Left lobe of liver (tissue), 2 donors: ENCODE measurements at regions not wholly inside any gene's neighbourhood (a gene's known extent, or its start where the extent isn't known, plus 50 kb on each side); places are given as distances from the start of the nearest gene placed in this dataset.
"Not testable (repeated sequence)": the region's sequence is repeated elsewhere in the genome, so short reads cannot be mapped to it uniquely, and the experiment has no call there.

ENCODE experiments used
- ATAC-seq: fragments of 200-7000 bp; cut with Tn5 transposase; one replicate; pipeline ENCODE4 v1.9.1; 2020; ENCODE audit warnings: mild to moderate bottlenecking, moderate library complexity
- DNase-seq: peaks from one replicate; pipeline ENCODE4 v3.0.0-alpha.2; 2020; ENCODE audit warnings: low spot score
- donor health status: DM: no; HTN: no; CAD: no; lungs with moderate emphysema.
- donor health status: DM: no; HTN: yes; CAD: no.

- ATAC-seq (no peak), DNase-seq (no peak)
Measured at GRCh38 chr4:33427676-33428075, 2707.5 kb downstream of the PCDH7 start.

DNA sequence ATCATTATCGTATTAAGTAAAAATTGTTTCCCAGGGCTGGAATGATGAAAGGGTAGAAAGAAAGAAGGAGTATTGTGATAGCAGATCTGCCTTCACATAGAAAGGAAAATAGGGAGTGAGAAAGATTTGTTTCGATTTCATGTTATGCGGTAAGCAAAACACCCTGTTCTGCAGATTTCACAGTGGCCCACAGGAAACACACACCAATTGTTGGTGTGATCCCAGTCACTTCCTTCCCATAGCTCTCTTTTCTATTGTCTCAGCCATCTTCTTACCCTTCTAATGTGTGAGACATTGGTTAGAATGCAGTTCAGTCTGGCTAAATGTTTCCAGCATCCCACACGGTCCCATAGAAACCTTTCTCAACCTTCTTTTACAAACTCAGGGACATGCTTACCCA lies 2709.8 kb downstream of the PCDH7 start:
- DNase-seq (no peak), ATAC-seq (no peak)

- no peak for ATAC-seq
- DNase-seq, result no peak
Measured at GRCh38 chr4:33437406-33437805, 2717.2 kb downstream of the PCDH7 start.

DNA sequence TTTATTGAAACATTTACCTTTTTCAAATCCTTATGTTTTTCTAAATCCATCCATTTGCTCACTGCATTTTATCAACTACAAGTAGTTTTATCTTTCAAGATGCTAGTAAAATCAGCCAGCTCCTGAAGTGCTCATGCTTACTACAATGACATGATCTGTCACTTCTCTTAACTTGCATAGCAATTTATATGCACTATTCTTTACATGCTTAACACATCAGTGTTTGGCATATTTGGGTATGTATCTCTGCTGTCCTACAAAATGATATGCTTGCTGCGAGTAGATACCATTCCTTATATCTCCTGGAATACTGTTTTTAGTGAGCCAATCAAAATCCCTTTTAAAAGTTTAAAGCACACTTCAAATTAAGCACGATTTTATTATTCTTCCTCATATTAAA lies 2726.8 kb downstream of the PCDH7 start:
- ATAC-seq, result no peak
- DNase-seq, result no peak

DNA sequence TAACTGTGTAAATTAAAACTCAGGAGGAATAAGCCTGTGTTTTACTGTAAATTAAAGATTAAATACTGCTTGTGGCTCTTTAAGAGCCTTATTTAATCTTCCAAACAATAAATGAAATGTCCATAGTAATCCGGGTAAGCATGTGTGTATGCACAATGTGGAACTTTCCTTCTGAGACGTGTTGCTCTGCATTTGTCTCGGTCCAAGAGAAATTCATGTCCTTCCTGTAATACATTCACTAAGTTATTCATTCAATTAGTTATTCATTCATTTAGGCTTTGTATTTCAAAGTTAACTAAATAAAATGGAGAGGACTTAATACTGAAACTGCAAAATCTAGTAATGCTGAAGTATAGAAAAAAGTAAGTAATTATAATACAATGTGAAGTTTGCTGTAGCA lies 2728.8 kb downstream of the PCDH7 start:
- DNase-seq (no peak), ATAC-seq (no peak)

- ATAC-seq, result no peak
- no peak for DNase-seq
Measured at GRCh38 chr4:33453436-33453835, 2733.3 kb downstream of the PCDH7 start.

DNA sequence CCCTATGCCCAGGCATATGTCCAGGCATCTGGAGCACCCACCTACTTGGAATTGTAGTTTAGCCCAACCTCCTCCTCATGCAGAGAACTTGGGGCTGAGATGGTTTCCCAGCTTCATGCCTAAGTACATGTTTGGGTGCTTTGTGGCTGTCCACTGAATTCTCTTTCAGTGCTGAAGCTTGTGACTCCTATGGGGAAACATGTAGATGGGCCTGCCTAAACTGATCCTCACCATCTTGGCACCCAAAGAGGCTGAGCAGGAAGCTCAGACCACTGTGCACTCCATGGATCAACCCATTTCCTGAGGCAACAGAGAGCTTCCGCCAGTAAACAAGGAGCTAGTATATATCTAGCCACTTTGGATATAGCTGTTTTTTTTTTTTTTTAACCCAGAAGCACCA lies 2733.7 kb downstream of the PCDH7 start:
- ATAC-seq, result no peak

GRCh38 chr4:33465565-33465964 lies 2745.4 kb downstream of the PCDH7 start:
- ATAC-seq, result no peak
- no peak for DNase-seq

More for the DNA sequence above, 2733.7 kb downstream of the PCDH7 start:
- DNase-seq, result no peak

DNA sequence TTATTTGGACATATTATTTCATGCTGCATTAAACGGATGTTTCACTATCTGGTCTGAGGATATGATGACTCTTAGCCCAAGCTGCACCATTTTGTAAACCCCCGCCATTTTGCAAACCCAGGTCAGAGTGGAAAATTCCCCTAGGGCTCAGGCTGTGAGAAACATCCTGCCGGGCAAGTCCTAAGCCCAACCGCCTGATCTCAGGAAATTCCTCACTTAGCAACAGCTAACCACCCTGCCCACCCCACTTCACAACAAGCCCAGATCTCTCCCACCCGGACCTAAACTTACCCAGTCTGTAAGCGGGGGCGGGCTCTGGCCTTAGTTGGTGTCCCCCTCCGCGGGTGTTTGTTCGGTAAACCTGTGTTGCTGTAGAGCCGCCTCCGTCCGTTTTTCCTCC lies 2747.1 kb downstream of the PCDH7 start:
- ATAC-seq (no peak), DNase-seq (no peak)

- DNase-seq (no peak), ATAC-seq (no peak)
Measured at GRCh38 chr4:33470805-33471204, 2750.6 kb downstream of the PCDH7 start.

GRCh38 chr4:33477715-33478114 lies 2757.5 kb downstream of the PCDH7 start:
- ATAC-seq (no peak), DNase-seq (no peak)

- DNase-seq (no peak), ATAC-seq (no peak)
Measured at GRCh38 chr4:33482773-33483172, 2761.5 kb downstream of the ARAP2 start.

- DNase-seq (no peak), ATAC-seq (no peak)
Measured at GRCh38 chr4:33485111-33485510, 2759.2 kb downstream of the ARAP2 start.

- no peak for DNase-seq
Measured at GRCh38 chr4:33493231-33493630, 2751.1 kb downstream of the ARAP2 start.

DNA sequence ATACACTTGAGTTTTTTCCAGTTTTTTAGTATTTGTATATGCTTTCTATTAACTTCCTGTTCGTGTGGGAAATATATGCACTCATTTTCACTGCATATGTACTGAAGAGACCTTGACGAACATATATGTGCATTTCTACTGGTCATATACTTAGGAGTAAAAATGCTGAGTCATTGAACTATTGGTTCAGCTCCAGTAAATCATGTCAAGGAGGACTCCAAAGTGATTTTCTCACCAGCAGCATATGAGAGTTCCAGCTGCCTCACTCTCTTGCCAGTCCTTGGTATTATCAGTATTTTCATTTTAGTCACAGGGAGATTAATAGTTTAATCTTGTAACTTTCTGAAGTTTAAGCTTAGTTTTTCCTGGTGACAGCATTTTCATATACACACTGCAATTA lies 2750.2 kb downstream of the ARAP2 start:
- ATAC-seq, result no peak
- DNase-seq, result no peak

More at GRCh38 chr4:33493231-33493630, 2751.1 kb downstream of the ARAP2 start:
- ATAC-seq, result no peak

- DNase-seq, ATAC-seq: not testable (repeated sequence)
Measured at GRCh38 chr4:33501587-33501986, 2742.7 kb downstream of the ARAP2 start.

DNA sequence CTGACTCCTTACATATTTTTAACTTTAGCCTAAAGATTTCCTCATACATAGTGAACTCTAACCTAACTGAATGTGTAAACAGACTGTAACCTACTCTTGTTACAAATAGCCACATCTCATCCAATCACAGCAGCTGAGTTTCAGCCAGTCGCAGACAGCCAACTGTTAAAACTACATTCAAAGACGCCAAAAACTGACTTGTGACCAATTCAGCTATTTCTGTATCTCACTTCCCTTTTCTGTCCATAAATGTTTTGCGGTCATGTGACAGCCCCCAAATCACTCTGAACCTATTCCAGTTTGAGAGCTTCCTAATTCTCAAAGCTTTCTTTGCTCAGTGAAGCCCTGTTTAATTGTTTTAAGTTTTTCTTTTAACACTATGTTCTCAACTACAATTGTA lies 2731.9 kb downstream of the ARAP2 start:
- ATAC-seq (no peak), DNase-seq (no peak)

- DNase-seq (no peak), ATAC-seq (no peak)
Measured at GRCh38 chr4:33518856-33519255, 2725.5 kb downstream of the ARAP2 start.

GRCh38 chr4:33532821-33533220 lies 2711.5 kb downstream of the ARAP2 start:
- ATAC-seq, result no peak
- DNase-seq, result no peak

DNA sequence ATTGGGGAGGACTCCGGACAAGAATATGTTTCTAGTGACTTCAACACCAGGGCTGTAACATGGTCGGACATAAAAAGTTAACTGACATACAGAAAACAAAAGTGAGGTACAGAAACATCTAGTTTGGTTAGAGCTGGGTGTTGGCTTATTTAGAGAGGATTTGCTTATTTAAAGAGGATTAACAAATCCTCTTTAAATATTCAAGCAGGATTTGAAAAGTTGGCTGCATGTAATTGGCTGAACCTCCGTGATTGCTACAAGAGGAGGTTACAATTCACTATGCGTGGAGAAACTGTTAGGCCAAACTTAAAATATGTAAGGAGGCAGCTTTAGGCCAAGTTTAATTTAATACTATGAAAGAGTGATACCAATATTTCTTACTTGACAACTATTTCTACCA lies 2707.4 kb downstream of the ARAP2 start:
- DNase-seq, result no peak
- ATAC-seq, result no peak

GRCh38 chr4:33537527-33537926 lies 2706.8 kb downstream of the ARAP2 start:
- ATAC-seq (no peak), DNase-seq (no peak)

- ATAC-seq (no peak), DNase-seq (no peak)
Measured at GRCh38 chr4:33543941-33544450, 2700.3 kb downstream of the ARAP2 start.

DNA sequence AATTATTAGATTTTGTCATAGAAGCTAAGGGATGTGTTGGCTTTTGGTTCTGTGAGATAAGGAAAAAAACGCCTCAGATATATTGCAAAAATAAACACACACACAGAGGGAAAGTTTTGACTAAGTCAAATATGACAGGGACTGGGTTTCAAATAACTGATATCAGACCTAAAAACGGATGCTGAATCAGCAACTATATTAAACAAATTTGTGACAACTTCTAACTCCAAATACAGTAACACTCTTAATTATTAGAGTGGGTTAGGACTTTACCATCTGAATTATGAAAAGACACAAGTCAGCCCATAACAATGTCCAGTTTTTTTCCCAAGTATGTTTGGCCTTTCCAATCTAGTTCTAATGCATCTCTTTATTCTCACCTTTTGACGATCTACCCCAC lies 2693.1 kb downstream of the ARAP2 start:
- ATAC-seq (no peak), DNase-seq (no peak)

- ATAC-seq (no peak), DNase-seq (no peak)
Measured at GRCh38 chr4:33561259-33561658, 2683.1 kb downstream of the ARAP2 start.
